NCI-H1048 (cell line): ENCODE measurements at regions not wholly inside any gene's neighbourhood (a gene's known extent, or its start where the extent isn't known, plus 50 kb on each side); places are given as distances from the start of the nearest gene placed in this dataset.

ENCODE experiments used
- DNase-seq: peaks from one replicate; lab custom pipeline; 2025; lab: John Stamatoyannopoulos, UW

GRCh38 chr3:22593638-22594037 lies 609.5 kb upstream of the UBE2E2 start:
- DNase-seq = no peak

GRCh38 chr3:22594990-22595389 lies 608.1 kb upstream of the UBE2E2 start:
- no peak for DNase-seq

GRCh38 chr3:22606461-22606860 lies 596.7 kb upstream of the UBE2E2 start:
- no peak for DNase-seq

- DNase-seq = no peak
Observed at GRCh38 chr3:22606938-22607337, 596.2 kb upstream of the UBE2E2 start.

GRCh38 chr3:22608093-22608492 lies 595.0 kb upstream of the UBE2E2 start:
- DNase-seq = no peak

- DNase-seq = no peak
Observed at GRCh38 chr3:22608721-22609120, 594.4 kb upstream of the UBE2E2 start.

- no peak for DNase-seq
Observed at GRCh38 chr3:22609139-22609538, 594.0 kb upstream of the UBE2E2 start.

GRCh38 chr3:22612927-22613326 lies 590.2 kb upstream of the UBE2E2 start:
- no peak for DNase-seq

- no peak for DNase-seq
Observed at GRCh38 chr3:22615790-22616189, 587.3 kb upstream of the UBE2E2 start.

- no peak for DNase-seq
Observed at GRCh38 chr3:22617372-22617771, 585.8 kb upstream of the UBE2E2 start.

- DNase-seq = no peak
Observed at GRCh38 chr3:22620498-22620897, 582.6 kb upstream of the UBE2E2 start.

GRCh38 chr3:22621205-22621809 lies 581.8 kb upstream of the UBE2E2 start:
- DNase-seq = no peak

- no peak for DNase-seq
Observed at GRCh38 chr3:22627993-22628499, 575.1 kb upstream of the UBE2E2 start.

GRCh38 chr3:22632536-22632935 lies 570.6 kb upstream of the UBE2E2 start:
- DNase-seq = no peak

GRCh38 chr3:22634433-22634832 lies 568.7 kb upstream of the UBE2E2 start:
- no peak for DNase-seq

- DNase-seq = no peak
Observed at GRCh38 chr3:22659651-22660475, 543.3 kb upstream of the UBE2E2 start.

- DNase-seq = no peak
Observed at GRCh38 chr3:22660606-22661005, 542.5 kb upstream of the UBE2E2 start.

GRCh38 chr3:22661121-22661700 lies 541.9 kb upstream of the UBE2E2 start:
- no peak for DNase-seq

GRCh38 chr3:22665528-22665927 lies 537.6 kb upstream of the UBE2E2 start:
- no peak for DNase-seq

GRCh38 chr3:22666736-22667135 lies 536.4 kb upstream of the UBE2E2 start:
- no peak for DNase-seq

- DNase-seq = no peak
Observed at GRCh38 chr3:22671848-22672247, 531.3 kb upstream of the UBE2E2 start.

GRCh38 chr3:22684739-22685138 lies 518.4 kb upstream of the UBE2E2 start:
- DNase-seq = no peak

- no peak for DNase-seq
Observed at GRCh38 chr3:22685597-22685996, 517.5 kb upstream of the UBE2E2 start.
